ENCODE measurements at regions not wholly inside any gene's neighbourhood (a gene's known extent, or its start where the extent isn't known, plus 50 kb on each side); places are given as distances from the start of the nearest gene placed in this dataset.

- H3K36me3 ChIP-seq (ENCODE audit: insufficient read depth, low read length) = no peaks in the 10 kb centered on the region
- H3K4me3 ChIP-seq = no peak overlapping the region
- TF ChIP-seq FOXP2 (optimal IDR thresholded peaks at IDR 0.05; ENCODE audit: control extremely low read depth, extremely low read length, insufficient read depth) = no peak
- TF ChIP-seq POLR2AphosphoS5 (IDR thresholded peaks at IDR 0.05; ENCODE audit: borderline replicate concordance, low read depth, low read length) = no peak
- TF ChIP-seq EZH2 (IDR thresholded peaks at IDR 0.05) = no peak
- no peak overlapping the region for H3K27ac ChIP-seq
- no peak overlapping the region for H3K9ac ChIP-seq (ENCODE audit: insufficient read length)
- no peak for DNase-seq (ENCODE audit: low read depth, low spot score)
- no peaks in the 10 kb centered on the region for H3K9me3 ChIP-seq (ENCODE audit: low read depth, low read length)
These were observed 281.3 kb downstream of the TDRD15 start for GRCh38 chr2:21404827-21405625.

- no peak for DNase-seq (ENCODE audit: low read depth, low spot score)
- TF ChIP-seq POLR2AphosphoS5 (IDR thresholded peaks at IDR 0.05; ENCODE audit: borderline replicate concordance, low read depth, low read length) (no peak), FOXP2 (optimal IDR thresholded peaks at IDR 0.05; ENCODE audit: control extremely low read depth, extremely low read length, insufficient read depth) (no peak), EZH2 (IDR thresholded peaks at IDR 0.05) (no peak)
These were observed 282.6 kb downstream of the TDRD15 start for GRCh38 chr2:21406386-21406785.

GRCh38 chr2:21406911-21407310 lies 283.1 kb downstream of the TDRD15 start:
- H3K9ac ChIP-seq (ENCODE audit: insufficient read length) = no peak overlapping the region
- H3K9me3 ChIP-seq (ENCODE audit: low read depth, low read length) = no peaks in the 10 kb centered on the region
- H3K36me3 ChIP-seq (ENCODE audit: insufficient read depth, low read length) = no peaks in the 10 kb centered on the region
- no peak overlapping the region for H3K4me3 ChIP-seq
- DNase-seq (ENCODE audit: low read depth, low spot score) = no peak
- H3K27ac ChIP-seq = no peak overlapping the region
- TF ChIP-seq POLR2AphosphoS5 (IDR thresholded peaks at IDR 0.05; ENCODE audit: borderline replicate concordance, low read depth, low read length) = no peak

More at GRCh38 chr2:21406386-21406785, 282.6 kb downstream of the TDRD15 start:
- Histone ChIP-seq H3K36me3 (ENCODE audit: insufficient read depth, low read length) (no peaks in the 10 kb centered on the region), H3K4me3 (no peak overlapping the region), H3K27ac (no peak overlapping the region), H3K9ac (ENCODE audit: insufficient read length) (no peak overlapping the region), H3K9me3 (ENCODE audit: low read depth, low read length) (no peaks in the 10 kb centered on the region)

- H3K9ac ChIP-seq (ENCODE audit: insufficient read length) = no peak overlapping the region
- TF ChIP-seq FOXP2 (optimal IDR thresholded peaks at IDR 0.05; ENCODE audit: control extremely low read depth, extremely low read length, insufficient read depth) = no peak
- TF ChIP-seq POLR2AphosphoS5 (IDR thresholded peaks at IDR 0.05; ENCODE audit: borderline replicate concordance, low read depth, low read length) = no peak
- no peak for TF ChIP-seq EZH2 (IDR thresholded peaks at IDR 0.05)
- no peak for DNase-seq (ENCODE audit: low read depth, low spot score)
- no peaks in the 10 kb centered on the region for H3K9me3 ChIP-seq (ENCODE audit: low read depth, low read length)
- no peak overlapping the region for H3K4me3 ChIP-seq
- H3K27ac ChIP-seq = no peak overlapping the region
- H3K36me3 ChIP-seq (ENCODE audit: insufficient read depth, low read length) = no peaks in the 10 kb centered on the region
These were observed 284.1 kb downstream of the TDRD15 start for GRCh38 chr2:21407851-21408250.

- H3K9me3 ChIP-seq (ENCODE audit: low read depth, low read length) = no peaks in the 10 kb centered on the region
- H3K4me3 ChIP-seq = no peak overlapping the region
- no peak overlapping the region for H3K27ac ChIP-seq
- TF ChIP-seq POLR2AphosphoS5 (IDR thresholded peaks at IDR 0.05; ENCODE audit: borderline replicate concordance, low read depth, low read length) = no peak
- no peak for TF ChIP-seq EZH2 (IDR thresholded peaks at IDR 0.05)
- H3K9ac ChIP-seq (ENCODE audit: insufficient read length) = no peak overlapping the region
- no peaks in the 10 kb centered on the region for H3K36me3 ChIP-seq (ENCODE audit: insufficient read depth, low read length)
- no peak for DNase-seq (ENCODE audit: low read depth, low spot score)
These were observed 288.0 kb downstream of the TDRD15 start for GRCh38 chr2:21411741-21412140.

GRCh38 chr2:21412944-21413443 lies 289.2 kb downstream of the TDRD15 start:
- no peak for TF ChIP-seq POLR2AphosphoS5 (IDR thresholded peaks at IDR 0.05; ENCODE audit: borderline replicate concordance, low read depth, low read length)
- no peak for TF ChIP-seq EZH2 (IDR thresholded peaks at IDR 0.05)
- no peak for TF ChIP-seq FOXP2 (optimal IDR thresholded peaks at IDR 0.05; ENCODE audit: control extremely low read depth, extremely low read length, insufficient read depth)
- DNase-seq (ENCODE audit: low read depth, low spot score) = no peak
- Histone ChIP-seq H3K27ac (no peak overlapping the region), H3K9ac (ENCODE audit: insufficient read length) (no peak overlapping the region), H3K36me3 (ENCODE audit: insufficient read depth, low read length) (no peaks in the 10 kb centered on the region), H3K4me3 (no peak overlapping the region), H3K9me3 (ENCODE audit: low read depth, low read length) (no peaks in the 10 kb centered on the region)

GRCh38 chr2:21415234-21415633 lies 291.5 kb downstream of the TDRD15 start:
- DNase-seq (ENCODE audit: low read depth, low spot score) = no peak
- Histone ChIP-seq H3K36me3 (ENCODE audit: insufficient read depth, low read length) (no peaks in the 10 kb centered on the region), H3K27ac (no peak overlapping the region), H3K9me3 (ENCODE audit: low read depth, low read length) (no peaks in the 10 kb centered on the region), H3K4me3 (no peak overlapping the region), H3K9ac (ENCODE audit: insufficient read length) (no peak overlapping the region)
- TF ChIP-seq POLR2AphosphoS5 (IDR thresholded peaks at IDR 0.05; ENCODE audit: borderline replicate concordance, low read depth, low read length) = no peak
- no peak for TF ChIP-seq FOXP2 (optimal IDR thresholded peaks at IDR 0.05; ENCODE audit: control extremely low read depth, extremely low read length, insufficient read depth)
- TF ChIP-seq EZH2 (IDR thresholded peaks at IDR 0.05) = no peak

- H3K9me3 ChIP-seq (ENCODE audit: low read depth, low read length) = no peaks in the 10 kb centered on the region
- TF ChIP-seq POLR2AphosphoS5 (IDR thresholded peaks at IDR 0.05; ENCODE audit: borderline replicate concordance, low read depth, low read length) = no peak
- no peak for TF ChIP-seq EZH2 (IDR thresholded peaks at IDR 0.05)
- TF ChIP-seq FOXP2 (optimal IDR thresholded peaks at IDR 0.05; ENCODE audit: control extremely low read depth, extremely low read length, insufficient read depth) = no peak
- H3K4me3 ChIP-seq = no peak overlapping the region
- no peak overlapping the region for H3K27ac ChIP-seq
- no peak overlapping the region for H3K9ac ChIP-seq (ENCODE audit: insufficient read length)
- DNase-seq (ENCODE audit: low read depth, low spot score) = no peak
- H3K36me3 ChIP-seq (ENCODE audit: insufficient read depth, low read length) = no peaks in the 10 kb centered on the region
These were observed 292.5 kb downstream of the TDRD15 start for GRCh38 chr2:21416226-21416625.

- Histone ChIP-seq H3K9ac (ENCODE audit: insufficient read length) (no peak overlapping the region), H3K9me3 (ENCODE audit: low read depth, low read length) (no peaks in the 10 kb centered on the region), H3K36me3 (ENCODE audit: insufficient read depth, low read length) (no peaks in the 10 kb centered on the region), H3K27ac (no peak overlapping the region), H3K4me3 (no peak overlapping the region)
- DNase-seq (ENCODE audit: low read depth, low spot score) = no peak
- TF ChIP-seq EZH2 (IDR thresholded peaks at IDR 0.05) (no peak), FOXP2 (optimal IDR thresholded peaks at IDR 0.05; ENCODE audit: control extremely low read depth, extremely low read length, insufficient read depth) (no peak), POLR2AphosphoS5 (IDR thresholded peaks at IDR 0.05; ENCODE audit: borderline replicate concordance, low read depth, low read length) (no peak)
These were observed 294.7 kb downstream of the TDRD15 start for GRCh38 chr2:21418456-21418855.

Data from SK-N-MC (cell line).